ES-I3 (cell line): ENCODE measurements at regions not wholly inside any gene's neighbourhood (a gene's known extent, or its start where the extent isn't known, plus 50 kb on each side); places are given as distances from the start of the nearest gene placed in this dataset.

ENCODE experiments used
- H3K36me3 ChIP-seq: 2 replicates; pipeline ENCODE4 v1.6.1; 2013; ENCODE audit warnings: mild to moderate bottlenecking, low read length, control low read depth, moderate library complexity; ENCODE audit not compliant: insufficient read depth
- H3K4me1 ChIP-seq: 2 replicates; pipeline ENCODE4 v1.6.1; 2013; ENCODE audit warnings: mild to moderate bottlenecking, control low read depth, low read length; ENCODE audit not compliant: insufficient read depth
- H3K9ac ChIP-seq: 2 replicates; pipeline ENCODE4 v1.6.1; 2013; ENCODE audit warnings: low read depth, mild to moderate bottlenecking, low read length, moderate library complexity
- H3K9me3 ChIP-seq: 2 replicates; pipeline ENCODE4 v1.6.1; 2013; ENCODE audit warnings: mild to moderate bottlenecking, low read length, moderate library complexity; ENCODE audit not compliant: control insufficient read depth, insufficient read depth

DNA sequence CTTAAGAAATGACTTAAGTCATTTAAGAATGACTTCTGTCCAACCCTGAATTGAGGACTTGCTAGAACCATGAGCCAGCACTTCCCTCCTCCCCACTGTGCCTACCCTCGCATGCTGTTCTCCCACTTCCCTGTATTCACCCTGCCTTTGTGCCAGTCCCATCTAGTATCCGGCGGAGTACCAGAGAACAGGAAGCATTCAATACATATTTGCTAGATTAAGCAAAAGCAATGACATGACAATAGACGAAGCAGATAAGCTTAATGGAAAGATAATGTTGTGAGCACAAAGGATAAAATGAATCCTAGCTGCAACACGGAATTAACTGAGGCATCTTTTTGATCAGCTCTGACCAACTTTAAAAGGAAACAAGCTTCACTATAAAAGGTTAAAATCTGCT lies 328.5 kb downstream of the TDRD15 start:
- Histone ChIP-seq H3K9ac (no peak overlapping the region), H3K9me3 (no peaks in the 10 kb centered on the region), H3K4me1 (peaks cover 13% of the 10 kb centered on the region), H3K36me3 (no peaks in the 10 kb centered on the region)

DNA sequence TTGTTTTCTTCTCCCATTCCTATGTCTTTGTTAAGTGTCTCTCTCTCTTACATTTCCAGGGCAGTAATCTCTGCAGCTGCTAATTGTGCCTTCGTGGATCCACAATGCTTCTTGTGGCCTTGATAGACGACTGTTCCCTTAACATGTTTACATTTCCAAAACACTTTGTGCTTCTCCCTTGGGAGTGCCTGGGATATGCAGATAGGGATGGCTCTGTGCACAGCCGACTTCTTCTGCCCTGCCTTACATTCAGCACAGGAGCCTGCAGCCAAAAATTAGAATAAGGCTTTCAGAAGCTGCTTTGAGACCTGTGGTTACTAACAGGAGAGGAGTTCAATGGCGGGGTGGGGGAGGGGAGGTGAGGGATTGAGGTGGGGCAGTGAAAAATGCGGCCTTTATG lies 328.9 kb downstream of the TDRD15 start:
- H3K36me3 ChIP-seq, result no peaks in the 10 kb centered on the region
- H3K9ac ChIP-seq, result no peak overlapping the region
- no peaks in the 10 kb centered on the region for H3K9me3 ChIP-seq
- H3K4me1 ChIP-seq, result peaks cover 13% of the 10 kb centered on the region

DNA sequence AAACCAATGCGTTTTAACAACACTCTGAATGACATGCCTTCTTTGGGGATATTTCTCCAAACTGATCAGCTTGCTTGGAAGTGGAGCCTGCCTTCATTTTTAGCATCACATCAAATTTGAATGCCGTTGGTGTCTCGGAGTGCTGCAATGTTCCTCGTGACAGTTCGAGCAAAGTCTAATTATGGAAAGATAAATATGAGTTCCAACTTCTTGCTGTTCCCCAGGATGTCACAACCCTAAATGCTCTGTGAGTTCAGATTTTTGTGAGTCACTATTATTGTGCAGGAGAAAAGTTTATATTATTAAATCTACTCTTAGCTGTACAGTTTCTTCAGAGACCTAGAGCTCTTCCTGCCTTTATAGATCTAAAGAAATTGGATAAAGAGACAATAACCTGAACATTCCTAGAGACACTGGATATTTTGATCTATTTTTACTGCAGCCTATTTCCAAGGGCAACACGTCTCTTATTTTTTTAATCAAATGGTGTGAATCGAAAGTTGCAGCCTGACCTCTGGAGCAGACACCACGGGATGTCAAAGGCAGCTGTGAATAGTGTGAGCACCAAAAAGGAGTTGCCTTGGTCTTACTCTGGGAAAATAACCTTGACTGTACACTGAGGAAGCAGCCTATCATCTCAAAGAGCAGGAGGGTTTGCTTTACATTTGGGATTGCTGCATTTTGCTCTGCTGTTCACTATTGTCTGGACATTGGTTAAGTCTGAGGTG lies 330.1 kb downstream of the TDRD15 start:
- Histone ChIP-seq H3K9me3 (0 out of 2 replicates have a peak, but pooled peaks cover 5% of the 10 kb centered on the region), H3K4me1 (peaks cover 13% of the 10 kb centered on the region), H3K36me3 (no peaks in the 10 kb centered on the region), H3K9ac (no peak overlapping the region)

DNA sequence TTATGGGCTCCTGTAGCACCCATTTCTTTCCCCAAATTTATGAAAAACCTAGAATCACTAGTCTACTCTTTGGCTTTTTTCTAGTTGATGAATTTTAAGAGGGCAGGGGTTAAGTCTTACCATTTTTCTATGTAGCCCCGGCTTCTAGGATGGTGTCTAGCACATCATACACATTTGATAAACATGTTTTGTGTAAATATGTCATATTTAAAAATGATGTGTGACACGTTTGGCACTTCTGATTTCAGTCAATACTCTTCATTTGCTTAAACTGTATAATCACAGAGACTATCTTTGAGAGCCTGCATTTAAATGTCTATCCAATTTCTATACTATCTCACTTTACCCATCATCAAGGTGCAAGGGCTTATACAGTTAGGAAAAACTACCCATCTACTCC lies 331.1 kb downstream of the TDRD15 start:
- Histone ChIP-seq H3K9ac (no peak overlapping the region), H3K36me3 (no peaks in the 10 kb centered on the region), H3K9me3 (0 out of 2 replicates have a peak, but pooled peaks cover 5% of the 10 kb centered on the region), H3K4me1 (peaks cover 13% of the 10 kb centered on the region)

DNA sequence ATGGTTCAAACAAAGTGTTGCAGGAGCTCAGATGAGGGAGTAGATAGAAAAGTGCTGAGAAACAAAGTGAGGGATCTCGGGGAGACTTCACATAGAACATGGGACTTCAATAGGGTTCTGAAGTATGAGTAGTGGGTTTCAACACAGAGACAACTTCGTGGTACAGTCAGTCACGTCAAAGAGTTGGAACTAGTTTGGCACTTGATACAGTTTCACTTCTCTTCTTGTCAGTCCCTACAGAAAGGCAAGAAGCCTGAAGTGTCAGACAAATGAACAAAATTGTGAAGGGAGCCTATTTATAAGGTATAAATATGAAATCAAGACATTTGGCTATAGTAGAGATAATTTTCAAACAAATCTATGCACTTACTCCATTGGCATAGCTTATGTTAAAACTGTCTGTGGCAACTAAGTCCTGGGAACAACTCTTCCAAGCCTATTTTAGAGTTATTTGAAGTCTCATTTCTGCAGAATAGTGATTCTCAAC lies 338.0 kb downstream of the TDRD15 start:
- H3K9ac ChIP-seq, result no peak overlapping the region
- no peaks in the 10 kb centered on the region for H3K4me1 ChIP-seq
- H3K36me3 ChIP-seq, result no peaks in the 10 kb centered on the region
- 0 out of 2 replicates have a peak, but pooled peaks cover 5% of the 10 kb centered on the region for H3K9me3 ChIP-seq

DNA sequence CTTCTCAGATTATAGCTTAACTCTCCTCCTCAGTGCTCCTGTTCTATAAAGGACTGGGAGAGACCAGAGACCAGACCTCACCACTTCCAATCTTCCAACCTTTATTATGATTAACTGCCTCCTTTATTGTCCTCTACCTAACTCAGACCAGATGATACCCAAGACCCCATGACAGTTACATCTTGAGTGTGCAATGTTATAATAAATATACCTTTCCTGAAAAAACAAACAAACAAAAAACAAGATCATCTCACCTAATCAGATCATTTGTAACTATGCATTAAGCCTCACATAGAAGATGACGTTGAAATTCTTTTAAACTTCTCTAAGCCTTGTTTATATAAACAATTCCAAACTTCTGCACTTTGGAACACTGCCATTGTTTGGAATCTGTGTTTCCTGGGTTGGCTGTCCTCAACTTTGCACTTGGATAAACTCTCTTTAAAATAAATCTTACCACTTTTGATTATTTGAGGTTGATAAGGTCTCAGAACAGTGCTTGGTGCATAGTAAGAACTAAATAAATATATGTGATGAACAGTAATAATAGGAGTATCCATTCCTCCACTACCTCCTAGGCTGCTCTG lies 342.7 kb downstream of the TDRD15 start:
- Histone ChIP-seq H3K36me3 (no peaks in the 10 kb centered on the region), H3K9ac (no peak overlapping the region), H3K4me1 (no peaks in the 10 kb centered on the region), H3K9me3 (no peaks in the 10 kb centered on the region)

GRCh38 chr2:21467280-21467818 lies 343.6 kb downstream of the TDRD15 start:
- no peaks in the 10 kb centered on the region for H3K9me3 ChIP-seq

GRCh38 chr2:21467910-21468309 lies 344.1 kb downstream of the TDRD15 start:
- H3K36me3 ChIP-seq, result no peaks in the 10 kb centered on the region
- no peaks in the 10 kb centered on the region for H3K9me3 ChIP-seq
- no peak overlapping the region for H3K9ac ChIP-seq
- no peaks in the 10 kb centered on the region for H3K4me1 ChIP-seq

More at GRCh38 chr2:21467280-21467818, 343.6 kb downstream of the TDRD15 start:
- Histone ChIP-seq H3K36me3 (no peaks in the 10 kb centered on the region), H3K9ac (no peak overlapping the region), H3K4me1 (no peaks in the 10 kb centered on the region)

- Histone ChIP-seq H3K36me3 (no peaks in the 10 kb centered on the region), H3K4me1 (no peaks in the 10 kb centered on the region), H3K9ac (no peak overlapping the region), H3K9me3 (no peaks in the 10 kb centered on the region)
Measured at GRCh38 chr2:21468624-21469023, 344.9 kb downstream of the TDRD15 start.

GRCh38 chr2:21469158-21469557 lies 345.4 kb downstream of the TDRD15 start:
- H3K9me3 ChIP-seq, result no peaks in the 10 kb centered on the region
- H3K4me1 ChIP-seq, result no peaks in the 10 kb centered on the region
- no peak overlapping the region for H3K9ac ChIP-seq
- no peaks in the 10 kb centered on the region for H3K36me3 ChIP-seq

DNA sequence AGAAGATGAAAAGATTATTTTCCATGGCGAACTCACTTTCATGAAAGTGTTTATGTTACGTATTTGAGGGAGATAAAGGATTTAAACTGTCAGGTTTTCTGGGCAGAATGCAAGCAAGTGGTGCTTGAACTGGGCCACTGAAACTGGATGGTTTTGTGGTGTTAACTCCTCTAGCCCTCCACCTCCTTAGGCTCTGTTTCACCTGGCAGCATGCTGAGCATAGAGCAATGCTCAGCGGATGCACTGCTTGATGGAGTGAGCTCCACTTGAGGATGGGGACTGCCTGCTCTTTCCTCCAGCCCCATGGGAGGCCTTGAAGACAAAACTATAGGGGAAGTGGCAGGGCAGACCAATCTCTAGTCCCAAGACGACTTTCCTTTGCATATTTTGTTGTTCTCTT lies 345.8 kb downstream of the TDRD15 start:
- no peaks in the 10 kb centered on the region for H3K4me1 ChIP-seq
- no peak overlapping the region for H3K9ac ChIP-seq
- no peaks in the 10 kb centered on the region for H3K36me3 ChIP-seq
- no peaks in the 10 kb centered on the region for H3K9me3 ChIP-seq

DNA sequence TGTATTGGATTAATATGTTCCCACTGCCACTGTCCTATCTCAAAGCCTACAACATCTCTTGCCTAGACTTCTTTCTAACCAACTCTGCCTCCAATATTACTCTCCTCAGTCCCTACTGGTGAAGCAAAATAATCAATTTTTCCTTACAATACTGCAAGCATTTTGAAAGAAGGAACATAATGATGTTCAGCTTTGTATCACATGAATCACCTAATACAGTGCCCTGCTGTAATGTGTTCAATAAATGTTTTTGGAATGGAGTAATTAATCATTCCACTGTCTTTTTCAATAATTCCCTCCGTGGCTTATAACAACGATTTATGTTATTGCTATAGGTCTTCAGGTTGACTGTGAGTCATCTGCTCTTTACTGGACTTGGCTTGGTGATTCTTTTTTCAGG lies 356.4 kb downstream of the TDRD15 start:
- no peaks in the 10 kb centered on the region for H3K4me1 ChIP-seq
- peaks cover 3% of the 10 kb centered on the region; the same call in 1 of the 2 replicates for H3K9me3 ChIP-seq
- H3K9ac ChIP-seq, result no peak overlapping the region
- no peaks in the 10 kb centered on the region for H3K36me3 ChIP-seq

GRCh38 chr2:21484643-21485042 lies 360.9 kb downstream of the TDRD15 start:
- Histone ChIP-seq H3K9me3 (no peaks in the 10 kb centered on the region), H3K9ac (no peak overlapping the region), H3K4me1 (no peaks in the 10 kb centered on the region), H3K36me3 (no peaks in the 10 kb centered on the region)

DNA sequence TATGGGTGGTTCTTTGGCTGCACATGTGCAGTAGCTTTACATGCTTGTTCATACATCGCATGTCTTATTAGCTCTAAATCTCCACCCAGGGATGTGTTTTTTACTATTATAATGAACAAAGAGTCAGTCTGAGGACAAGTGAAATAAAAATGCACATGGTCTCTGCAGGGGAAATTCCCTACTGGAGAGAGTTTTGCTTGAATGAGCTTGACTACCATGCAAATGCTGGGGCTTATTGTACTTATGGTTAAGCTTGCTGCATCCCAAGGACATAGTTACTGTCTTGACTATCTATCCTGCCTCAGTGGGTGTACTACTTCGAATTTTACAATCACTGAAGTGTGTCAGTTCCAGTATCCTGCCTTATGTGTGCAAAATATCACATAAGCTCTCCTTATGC lies 362.7 kb downstream of the TDRD15 start:
- Histone ChIP-seq H3K36me3 (no peaks in the 10 kb centered on the region), H3K9ac (no peak overlapping the region), H3K4me1 (no peaks in the 10 kb centered on the region), H3K9me3 (no peaks in the 10 kb centered on the region)

DNA sequence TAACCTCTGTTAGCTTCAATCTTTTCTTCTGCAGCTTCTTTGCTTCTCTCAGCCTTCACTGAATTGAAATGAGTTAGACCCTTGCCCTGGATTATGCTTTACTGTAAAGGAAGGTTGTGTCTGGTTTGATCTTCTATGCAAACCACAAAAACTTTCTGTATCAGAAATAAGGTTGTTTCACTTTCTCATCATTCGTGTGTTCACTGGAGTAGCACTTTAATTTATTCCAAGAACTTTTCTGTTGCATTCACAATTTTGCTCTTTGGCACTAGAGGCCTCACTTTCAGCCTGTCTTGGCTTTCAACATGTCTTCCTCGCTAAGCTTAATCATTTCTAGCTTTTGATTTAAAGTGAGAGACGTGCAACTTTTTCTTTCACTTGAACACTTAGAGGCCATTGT lies 365.3 kb downstream of the TDRD15 start:
- H3K4me1 ChIP-seq, result no peaks in the 10 kb centered on the region
- H3K36me3 ChIP-seq, result no peaks in the 10 kb centered on the region
- H3K9me3 ChIP-seq, result no peaks in the 10 kb centered on the region
- no peak overlapping the region for H3K9ac ChIP-seq
